PC-3 (cell line): ENCODE measurements at regions not wholly inside any gene's neighbourhood (a gene's known extent, or its start where the extent isn't known, plus 50 kb on each side); places are given as distances from the start of the nearest gene placed in this dataset.

ENCODE experiments used
- ATAC-seq: fragments of 200-7000 bp; cut with Tn5 transposase; 2 replicates; pipeline ENCODE4 v1.9.1; 2020; ENCODE audit warnings: mild to moderate bottlenecking, moderate library complexity
- BruUV-seq: library from RNA; stranded (reverse); fragments of 400-500 nt; replicated peaks from 2 replicates; lab custom pipeline; 2021; lab: Mats Ljungman, UMichigan
- CTCF ChIA-PET: fragments of 300-600 bp; sonication (Branson Sonifier 250); formaldehyde crosslinking; loops from one replicate; lab custom pipeline; 2022; ENCODE audit warnings: antibody characterized with exemption; lab: Charles Lee
- POLR2A ChIA-PET: fragments of 300-600 bp; sonication (Branson Sonifier 250); formaldehyde crosslinking; loops from one replicate; lab custom pipeline; 2022; ENCODE audit warnings: antibody characterized with exemption; ENCODE audit not compliant: unreplicated experiment; lab: Charles Lee
- DNase-seq: peaks from one replicate; pipeline ENCODE4 v3.0.0-alpha.2; 2015
- H2AFZ ChIP-seq: fragments of 300-600 bp; sonication (generic); 2 replicates; pipeline ENCODE4 v1.6.0; 2016; ENCODE audit warnings: antibody characterized with exemption, low read length
- H3F3A ChIP-seq: fragments of 300-600 bp; sonication (generic); one replicate; pipeline ENCODE4 v1.6.0; 2017; ENCODE audit warnings: antibody characterized with exemption, low read length, control low read depth, mild to moderate bottlenecking; ENCODE audit not compliant: unreplicated experiment
- H3K27ac ChIP-seq: fragments of 300-600 bp; sonication (generic); 2 replicates; pipeline ENCODE4 v1.5.1; 2016; ENCODE audit warnings: mild to moderate bottlenecking, low read length
- H3K27me3 ChIP-seq: fragments of 300-600 bp; sonication (generic); 2 replicates; pipeline ENCODE4 v1.6.1; 2016; ENCODE audit warnings: low read length, mixed read lengths
- H3K36me3 ChIP-seq: fragments of 300-600 bp; sonication (generic); 2 replicates; pipeline ENCODE4 v1.6.1; 2016; ENCODE audit warnings: low read depth, mixed run types, low read length, mixed read lengths
- H3K4me1 ChIP-seq: fragments of 300-600 bp; sonication (generic); 2 replicates; pipeline ENCODE4 v1.5.1; 2016; ENCODE audit warnings: low read length; ENCODE audit not compliant: insufficient read depth
- H3K4me2 ChIP-seq: fragments of 300-600 bp; sonication (generic); 2 replicates; pipeline ENCODE4 v1.6.0; 2016; ENCODE audit warnings: low read length
- H3K4me3 ChIP-seq: fragments of 300-600 bp; sonication (generic); 2 replicates; pipeline ENCODE4 v1.5.1; 2016; ENCODE audit warnings: mild to moderate bottlenecking, low read length, mixed read lengths
- H3K79me2 ChIP-seq: fragments of 300-600 bp; sonication (generic); 2 replicates; pipeline ENCODE4 v1.6.1; 2017; ENCODE audit warnings: low read length, mixed read lengths
- H3K9ac ChIP-seq: fragments of 300-600 bp; sonication (generic); 2 replicates; pipeline ENCODE4 v1.6.0; 2016; ENCODE audit warnings: mild to moderate bottlenecking, low read length
- H3K9me2 ChIP-seq: fragments of 300-600 bp; sonication (generic); replicated peaks from 2 replicates; pipeline ENCODE4 v1.6.1; 2016; ENCODE audit warnings: mixed run types, low read length, mixed read lengths
- H3K9me3 ChIP-seq: fragments of 300-600 bp; sonication (generic); 2 replicates; pipeline ENCODE4 v1.6.1; 2016; ENCODE audit warnings: low read length, mixed read lengths
- H4K20me1 ChIP-seq: fragments of 300-600 bp; sonication (generic); 2 replicates; pipeline ENCODE4 v1.6.1; 2016; ENCODE audit warnings: low read length, mixed read lengths
- EZH2 ChIP-seq: fragments of 300-600 bp; sonication (generic); IDR thresholded peaks from one replicate; pipeline ENCODE4 v1.6.1; 2017; ENCODE audit warnings: antibody characterized with exemption, mild to moderate bottlenecking, low read length; ENCODE audit not compliant: unreplicated experiment
- EZH2phosphoT487 ChIP-seq: fragments of 300-600 bp; sonication (generic); IDR thresholded peaks from 2 replicates; pipeline ENCODE4 v1.6.1; 2018; ENCODE audit warnings: mild to moderate bottlenecking, antibody characterized with exemption, low read length, borderline replicate concordance
- intact Hi-C: fragments of 100-400 bp; cut with micrococcal nuclease; formaldehyde crosslinking; loops from 2 replicates; pipeline ENCODE4 v1.9.0; 2023
- TF ChIP-seq, protein P1 (sequence below): fragments of 300-600 bp; sonication (generic); conservative IDR thresholded peaks from 2 replicates; pipeline ENCODE4 v1.5.1; 2017; ENCODE audit warnings: antibody characterized with exemption, low read depth, mild to moderate bottlenecking, low read length

- H3K4me3 ChIP-seq = no peak overlapping the region
- no TSS peak for BruUV-seq
- peak; percentile 86 for DNase-seq
- H3K27me3 ChIP-seq = no peaks in the 10 kb centered on the region
- H3K9me2 ChIP-seq = no peaks in the 10 kb centered on the region
- no peaks in the 10 kb centered on the region for H3K36me3 ChIP-seq
- TF ChIP-seq EZH2phosphoT487 = no peak
- TF ChIP-seq, protein P1, sequence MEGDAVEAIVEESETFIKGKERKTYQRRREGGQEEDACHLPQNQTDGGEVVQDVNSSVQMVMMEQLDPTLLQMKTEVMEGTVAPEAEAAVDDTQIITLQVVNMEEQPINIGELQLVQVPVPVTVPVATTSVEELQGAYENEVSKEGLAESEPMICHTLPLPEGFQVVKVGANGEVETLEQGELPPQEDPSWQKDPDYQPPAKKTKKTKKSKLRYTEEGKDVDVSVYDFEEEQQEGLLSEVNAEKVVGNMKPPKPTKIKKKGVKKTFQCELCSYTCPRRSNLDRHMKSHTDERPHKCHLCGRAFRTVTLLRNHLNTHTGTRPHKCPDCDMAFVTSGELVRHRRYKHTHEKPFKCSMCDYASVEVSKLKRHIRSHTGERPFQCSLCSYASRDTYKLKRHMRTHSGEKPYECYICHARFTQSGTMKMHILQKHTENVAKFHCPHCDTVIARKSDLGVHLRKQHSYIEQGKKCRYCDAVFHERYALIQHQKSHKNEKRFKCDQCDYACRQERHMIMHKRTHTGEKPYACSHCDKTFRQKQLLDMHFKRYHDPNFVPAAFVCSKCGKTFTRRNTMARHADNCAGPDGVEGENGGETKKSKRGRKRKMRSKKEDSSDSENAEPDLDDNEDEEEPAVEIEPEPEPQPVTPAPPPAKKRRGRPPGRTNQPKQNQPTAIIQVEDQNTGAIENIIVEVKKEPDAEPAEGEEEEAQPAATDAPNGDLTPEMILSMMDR = no peak
- no peak for TF ChIP-seq EZH2
- H3K9me3 ChIP-seq = no peaks in the 10 kb centered on the region
- intact Hi-C loops = loop anchor here (10.0 kb wide), 1 partner anchor 615 kb away; no protein-coding TSS in a partner anchor
- peaks cover 17% of the 10 kb centered on the region for H3K4me1 ChIP-seq
- ChIA-PET POLR2A (no interaction called here), CTCF (interaction anchor here (0.7 kb wide), 1 partner anchor 174 kb away, joined by 4 read pairs; no protein-coding TSS in a partner anchor)
- peak overlapping the region; percentile 25 for H3K4me2 ChIP-seq
- H3K79me2 ChIP-seq = no peaks in the 10 kb centered on the region
- H2AFZ ChIP-seq = peak overlapping the region; percentile 35; the same call in 1 of the 2 replicates
- ATAC-seq = peak; percentile 86
- peak overlapping the region; percentile 27 for H3K27ac ChIP-seq
- no peak overlapping the region; the same call in 1 of the 2 replicates for H3K9ac ChIP-seq
- H4K20me1 ChIP-seq = no peaks in the 10 kb centered on the region
- H3F3A ChIP-seq = no peaks in the 10 kb centered on the region
Observed at GRCh38 chr15:39429898-39430357, 151.0 kb upstream of the THBS1 start.

DNA sequence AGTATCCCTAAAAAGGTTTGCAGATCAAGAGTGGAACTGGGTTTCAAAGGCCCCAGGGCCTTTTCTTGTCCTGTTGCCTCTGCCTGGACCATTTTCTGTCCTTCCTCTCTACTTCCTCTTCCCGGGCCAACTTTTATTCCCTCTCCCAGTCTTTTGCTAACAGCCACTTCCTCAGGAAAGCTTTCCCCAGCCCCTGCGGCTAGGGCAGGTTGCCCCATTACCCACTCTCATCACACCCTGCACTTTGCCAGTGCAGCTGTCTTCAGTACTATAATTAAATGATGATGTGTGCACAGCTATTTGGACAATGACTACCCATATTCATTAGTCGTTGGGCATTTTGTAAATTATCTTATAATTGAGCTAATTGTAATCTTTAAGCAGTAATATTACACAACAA lies 150.5 kb upstream of the THBS1 start:
- Histone ChIP-seq H3K79me2 (no peaks in the 10 kb centered on the region), H3K36me3 (no peaks in the 10 kb centered on the region), H2AFZ (peak overlapping the region; percentile 35; the same call in 1 of the 2 replicates), H3K4me2 (peak overlapping the region; percentile 25), H3K4me1 (peaks cover 17% of the 10 kb centered on the region), H3K27ac (peak overlapping the region; percentile 27), H3K9me2 (no peaks in the 10 kb centered on the region), H3K9ac (peak overlapping the region; percentile 10; the same call in 1 of the 2 replicates), H3K9me3 (no peaks in the 10 kb centered on the region), H4K20me1 (no peaks in the 10 kb centered on the region), H3F3A (no peaks in the 10 kb centered on the region), H3K4me3 (no peak overlapping the region), H3K27me3 (no peaks in the 10 kb centered on the region)
- intact Hi-C loops = loop anchor here (10.0 kb wide), 1 partner anchor 616 kb away; no protein-coding TSS in a partner anchor
- DNase-seq = no peak
- ATAC-seq = no peak
- BruUV-seq = no TSS peak
- TF ChIP-seq, protein P1 = no peak
- TF ChIP-seq EZH2phosphoT487 = no peak
- no peak for TF ChIP-seq EZH2
- ChIA-PET CTCF (no interaction called here), POLR2A (no interaction called here)

DNA sequence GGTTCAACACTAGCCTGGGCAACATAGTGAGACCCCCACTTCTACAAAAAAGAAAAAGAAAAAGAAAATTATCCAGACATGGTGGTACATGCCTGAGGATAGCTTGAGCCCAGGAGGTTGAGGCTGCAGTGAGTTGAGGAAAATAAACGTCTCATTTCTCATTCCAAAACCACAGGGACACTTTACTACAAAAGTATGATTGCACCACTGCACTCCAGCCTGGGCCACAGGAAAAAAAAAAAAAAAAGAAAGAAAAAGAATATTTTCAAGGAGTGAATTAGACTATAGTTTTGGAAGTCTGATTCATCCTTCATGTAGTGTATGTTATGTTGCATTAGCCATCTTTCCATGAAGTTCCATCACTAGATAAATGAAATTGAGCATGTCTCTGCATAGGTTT lies 149.5 kb upstream of the THBS1 start:
- intact Hi-C loops = loop anchor here (10.0 kb wide), 1 partner anchor 617 kb away; no protein-coding TSS in a partner anchor
- CTCF ChIA-PET = no interaction called here
- H3K27me3 ChIP-seq = no peaks in the 10 kb centered on the region
- no peak overlapping the region for H3K27ac ChIP-seq
- no peaks in the 10 kb centered on the region for H3K9me3 ChIP-seq
- peaks cover 17% of the 10 kb centered on the region for H3K4me1 ChIP-seq
- ATAC-seq (no peak), DNase-seq (no peak)
- TF ChIP-seq, protein P1 = no peak
- no peak for TF ChIP-seq EZH2
- no peak overlapping the region for H3K4me2 ChIP-seq
- H3F3A ChIP-seq = no peaks in the 10 kb centered on the region
- H3K9me2 ChIP-seq = no peaks in the 10 kb centered on the region
- H3K9ac ChIP-seq = no peak overlapping the region
- H3K79me2 ChIP-seq = no peaks in the 10 kb centered on the region
- no peak overlapping the region for H3K4me3 ChIP-seq
- no peak overlapping the region for H2AFZ ChIP-seq
- BruUV-seq = no TSS peak
- POLR2A ChIA-PET = no interaction called here
- H4K20me1 ChIP-seq = no peaks in the 10 kb centered on the region
- no peaks in the 10 kb centered on the region for H3K36me3 ChIP-seq
